Transverse colon (tissue), 4 donors: ENCODE measurements at regions not wholly inside any gene's neighbourhood (a gene's known extent, or its start where the extent isn't known, plus 50 kb on each side); places are given as distances from the start of the nearest gene placed in this dataset.
A peak's percentile ranks its signal among the peaks of the same experiment; 100 is the strongest.

Experiments
- DNase-seq: peaks from one replicate; pipeline ENCODE4 v3.0.0-alpha.2; 2019
- H3K27ac ChIP-seq, 4 donors: fragments of 200-600 bp; sonication (generic); 2 replicates each; pipeline ENCODE4 v1.5.1; 2016 to 2018; ENCODE audit warnings: inconsistent platforms in 4 of 4
- H3K27me3 ChIP-seq: fragments of 200-600 bp; sonication (generic); 2 replicates; pipeline ENCODE4 v1.5.1; 2017; ENCODE audit warnings: inconsistent platforms
- H3K36me3 ChIP-seq, 4 donors: fragments of 200-600 bp; sonication (generic); 2 replicates each; pipeline ENCODE4 v1.5.1; 2017 to 2019; ENCODE audit warnings: inconsistent platforms in 4 of 4
- H3K4me1 ChIP-seq, 4 donors: fragments of 200-600 bp; sonication (generic); 2 replicates each; pipeline ENCODE4 v1.5.1; 2017 to 2020; ENCODE audit warnings: inconsistent platforms in 4 of 4
- H3K4me3 ChIP-seq, 4 donors: fragments of 200-600 bp; sonication (generic); 1 replicate in 1 of 4; 2 replicates in 3 of 4; pipeline versions ENCODE4 v1.5.1 to v1.6.1; 2017 to 2019; ENCODE audit warnings: inconsistent platforms in 4 of 4
- H3K9me3 ChIP-seq, 2 donors: fragments of 200-600 bp; sonication (generic); 2 replicates each; pipeline ENCODE4 v1.5.1; 2017 to 2019; ENCODE audit warnings: inconsistent platforms in 2 of 2
- CTCF ChIP-seq, 5 experiments: fragments of 200-600 bp in 3 of 5; fragments of 450-650 bp in 2 of 5; sonication (generic) in 3 of 5; IDR thresholded peaks; 1 replicate in 2 of 5; 2 replicates in 3 of 5; pipeline ENCODE4 v1.5.1; 2016 to 2017; ENCODE audit warnings: antibody characterized with exemption in 5 of 5, inconsistent platforms in 3 of 5, mild to moderate bottlenecking in 2 of 5, moderate library complexity in 1 of 5
- EP300 ChIP-seq: sonication (generic); formaldehyde crosslinking; IDR thresholded peaks from one replicate; pipeline ENCODE4 v1.6.1; 2017; ENCODE audit warnings: antibody characterized with exemption, low read depth
- POLR2A ChIP-seq: fragments of 450-650 bp; IDR thresholded peaks from one replicate; pipeline ENCODE4 v1.6.1; 2016; ENCODE audit warnings: antibody characterized with exemption, mild to moderate bottlenecking, moderate library complexity
- POLR2AphosphoS5 ChIP-seq, 3 donors: sonication (generic); formaldehyde crosslinking; IDR thresholded peaks; one replicate each; pipeline ENCODE4 v1.6.1; 2016; ENCODE audit warnings: antibody characterized with exemption in 3 of 3
- WGBS, 2 donors: methylation state at CpG; one replicate each; pipeline ENCODE4 v1.1.5; 2018; ENCODE audit warnings: low coverage in 1 of 2; 5-methylcytosine and 5-hydroxymethylcytosine counted together
- in situ Hi-C, 4 donors: fragments of 200-750 bp; cut with MboI; loops; one replicate each; pipeline versions ENCODE4 v1.15.0 to v1.15.1; 2017; ENCODE audit warnings: low sequenced_read_pairs in 3 of 4, low pct_ligation_motif_present in 1 of 4, low pct_unique_long_range_greater_than_20kb in 1 of 4
- intact Hi-C: fragments of 100-400 bp; cut with DNase I; formaldehyde crosslinking; loops from one replicate; pipeline ENCODE4 v1.15.1; 2023; ENCODE audit warnings: low total_unique reads

- no peaks in the 10 kb centered on the region for H3K36me3 ChIP-seq
- TF ChIP-seq EP300 (no peak), POLR2A (no peak), CTCF (IDR thresholded peaks at IDR 0.05) (no peak), POLR2AphosphoS5 (IDR thresholded peaks at IDR 0.05) (no peak)
- H3K27ac ChIP-seq, result no peak overlapping the region
- WGBS, 2 donors, result 79 to 88% methylated on average over 2 of the region's 2 CpGs
- H3K27me3 ChIP-seq, result no peaks in the 10 kb centered on the region
- in situ Hi-C loops, result no loop called here
- no peak overlapping the region for H3K4me3 ChIP-seq
- intact Hi-C loops, result no loop called here
- no peaks in the 10 kb centered on the region for H3K4me1 ChIP-seq
- DNase-seq, result no peak
- H3K9me3 ChIP-seq, result no peaks in the 10 kb centered on the region
These were observed 137.0 kb upstream of the PRR20A start for GRCh38 chr13:57003682-57004081.

- 36 to 62% methylated on average over 1 of the region's 1 CpG for WGBS, 2 donors
- Histone ChIP-seq H3K27ac (no peak overlapping the region), H3K4me1 (no peaks in the 10 kb centered on the region), H3K27me3 (no peaks in the 10 kb centered on the region), H3K36me3 (no peaks in the 10 kb centered on the region), H3K4me3 (no peak overlapping the region), H3K9me3 (peaks cover 0 to under 1% of the 10 kb centered on the region in 2 donors)
- intact Hi-C loops (no loop called here), in situ Hi-C loops (no loop called here)
- TF ChIP-seq EP300 (no peak), POLR2AphosphoS5 (IDR thresholded peaks at IDR 0.05) (no peak), CTCF (IDR thresholded peaks at IDR 0.05) (no peak), POLR2A (no peak)
- DNase-seq, result no peak
These were observed 123.4 kb upstream of the PRR20A start for GRCh38 chr13:57017357-57017756.

GRCh38 chr13:57018915-57019314 is 121.8 kb upstream of the PRR20A start:
- intact Hi-C loops (no loop called here), in situ Hi-C loops (no loop called here)
- DNase-seq, result peak; percentile 8
- TF ChIP-seq POLR2AphosphoS5 (IDR thresholded peaks at IDR 0.05), result no peak
- no peak for TF ChIP-seq CTCF (IDR thresholded peaks at IDR 0.05)
- TF ChIP-seq EP300, result no peak
- TF ChIP-seq POLR2A, result no peak
- Histone ChIP-seq H3K4me3 (no peak overlapping the region), H3K36me3 (no peaks in the 10 kb centered on the region), H3K9me3 (peaks cover 0 to 7% of the 10 kb centered on the region in 2 donors), H3K4me1 (no peaks in the 10 kb centered on the region), H3K27me3 (no peaks in the 10 kb centered on the region), H3K27ac (no peak overlapping the region)
- WGBS, 2 donors, result 44 to 63% methylated on average over 8 of the region's 8 CpGs

GRCh38 chr13:57030671-57031070 is 110.0 kb upstream of the PRR20A start:
- H3K27ac ChIP-seq, result no peak overlapping the region
- no peak overlapping the region for H3K4me3 ChIP-seq
- no peaks in the 10 kb centered on the region for H3K27me3 ChIP-seq
- no peak for DNase-seq
- TF ChIP-seq EP300 (no peak), CTCF (IDR thresholded peaks at IDR 0.05) (no peak), POLR2AphosphoS5 (IDR thresholded peaks at IDR 0.05) (no peak), POLR2A (no peak)
- H3K4me1 ChIP-seq, result no peaks in the 10 kb centered on the region
- H3K9me3 ChIP-seq, result no peaks in the 10 kb centered on the region
- H3K36me3 ChIP-seq, result no peaks in the 10 kb centered on the region
- in situ Hi-C loops (no loop called here), intact Hi-C loops (no loop called here)
- 89% methylated on average over 5 to 6 of the region's 6 CpGs for WGBS, 2 donors
